Upper lobe of left lung (tissue), 6 donors: ENCODE measurements at regions not wholly inside any gene's neighbourhood (a gene's known extent, or its start where the extent isn't known, plus 50 kb on each side); places are given as distances from the start of the nearest gene placed in this dataset.

ENCODE experiments used
- ATAC-seq, 2 donors: fragments of 200-7000 bp; cut with Tn5 transposase; one replicate each; pipeline ENCODE4 v1.9.1; 2022; ENCODE audit warnings: mild to moderate bottlenecking in 2 of 2, moderate library complexity in 2 of 2; ENCODE audit not compliant: low FRiP score in 2 of 2
- DNase-seq, 2 donors: peaks; one replicate each; pipeline ENCODE4 v3.0.0-alpha.2; 2019 to 2020
- H3K27ac ChIP-seq, 4 donors: fragments of 200-600 bp; sonication (generic); one replicate each; pipeline ENCODE4 v1.5.1; 2016 to 2019
- H3K27me3 ChIP-seq, 4 donors: fragments of 200-600 bp; sonication (generic); one replicate each; pipeline ENCODE4 v1.5.1; 2017 to 2019
- H3K36me3 ChIP-seq, 4 donors: fragments of 200-600 bp; sonication (generic); one replicate each; pipeline ENCODE4 v1.5.1; 2016 to 2019
- H3K4me1 ChIP-seq, 4 donors: fragments of 200-600 bp; sonication (generic); one replicate each; pipeline ENCODE4 v1.5.1; 2018 to 2019
- H3K4me3 ChIP-seq, 4 donors: fragments of 200-600 bp; sonication (generic); one replicate each; pipeline ENCODE4 v1.5.1; 2017 to 2019; ENCODE audit warnings: mild to moderate bottlenecking in 2 of 4, moderate library complexity in 1 of 4
- H3K9me3 ChIP-seq, 4 donors: fragments of 200-600 bp; sonication (generic); one replicate each; pipeline ENCODE4 v1.5.1; 2018 to 2019
- EP300 ChIP-seq, 4 donors: sonication (generic); formaldehyde crosslinking; IDR thresholded peaks; one replicate each; pipeline ENCODE4 v1.5.1; 2017; ENCODE audit warnings: antibody characterized with exemption in 4 of 4, control low read depth in 2 of 4
- POLR2A ChIP-seq, 4 donors: fragments of 450-650 bp; IDR thresholded peaks; one replicate each; pipeline ENCODE4 v1.5.1; 2016 to 2017; ENCODE audit warnings: antibody characterized with exemption in 4 of 4, mild to moderate bottlenecking in 2 of 4
- POLR2AphosphoS5 ChIP-seq, 2 donors: sonication (generic); formaldehyde crosslinking; IDR thresholded peaks; one replicate each; pipeline ENCODE4 v1.5.1; 2017; ENCODE audit warnings: antibody characterized with exemption in 2 of 2
- WGBS, 2 donors: methylation state at CpG; one replicate each; pipeline ENCODE4 v1.1.5; 2017 to 2018; 5-methylcytosine and 5-hydroxymethylcytosine counted together
- TF ChIP-seq, protein P1 (sequence below), 6 experiments: fragments of 450-650 bp in 4 of 6; fragments of 200-600 bp in 2 of 6; sonication (generic) in 2 of 6; IDR thresholded peaks; one replicate each; pipeline ENCODE4 v1.5.1; 2016 to 2019; ENCODE audit warnings: antibody characterized with exemption in 6 of 6
- donor health status: DM: no; HTN: no; CAD: no; lungs with moderate emphysema.
- donor health status: DM: no; HTN: yes; CAD: no; lungs with severe emphysema.

DNA sequence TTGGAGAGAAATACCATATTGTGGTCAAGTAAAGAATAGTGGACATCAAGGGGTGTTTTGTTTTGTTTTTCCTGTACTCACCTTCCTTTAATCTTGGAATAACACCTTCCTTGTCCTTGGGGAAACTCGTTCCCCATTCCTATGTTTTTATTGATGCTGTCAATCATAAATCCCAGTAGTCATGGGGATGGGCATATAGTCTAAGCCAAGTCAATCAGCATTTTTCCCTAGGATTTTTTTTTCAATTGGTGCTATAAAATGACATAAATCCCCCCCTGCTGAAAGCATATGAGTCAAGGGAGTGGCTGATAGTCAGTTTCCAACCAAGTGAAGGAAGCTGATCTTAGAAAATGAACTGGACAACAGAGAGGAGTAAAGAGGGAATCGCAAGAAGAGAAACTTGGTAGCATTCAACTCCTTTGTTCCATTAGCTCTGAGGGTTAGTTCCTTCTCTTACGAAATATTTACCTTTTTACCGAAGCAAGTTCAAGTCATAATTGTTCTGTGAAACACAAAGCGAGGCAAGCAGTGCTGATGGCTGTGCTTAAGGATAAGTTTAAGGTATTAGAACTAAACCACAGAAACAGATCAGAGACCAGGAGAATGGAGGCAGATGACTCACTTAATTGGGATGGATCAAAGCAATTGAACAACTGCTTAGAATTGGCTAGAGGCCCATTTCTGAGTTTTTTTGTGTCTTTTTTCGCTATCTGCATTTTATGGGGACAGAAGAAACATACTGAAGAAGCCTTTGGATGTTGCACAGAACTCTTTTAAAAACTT, 218.6 kb downstream of the SEMA6A start:
- 89 to 92% methylated on average over 6 of the region's 6 CpGs for WGBS, 2 donors
- no peaks in the 10 kb centered on the region for H3K9me3 ChIP-seq

DNA sequence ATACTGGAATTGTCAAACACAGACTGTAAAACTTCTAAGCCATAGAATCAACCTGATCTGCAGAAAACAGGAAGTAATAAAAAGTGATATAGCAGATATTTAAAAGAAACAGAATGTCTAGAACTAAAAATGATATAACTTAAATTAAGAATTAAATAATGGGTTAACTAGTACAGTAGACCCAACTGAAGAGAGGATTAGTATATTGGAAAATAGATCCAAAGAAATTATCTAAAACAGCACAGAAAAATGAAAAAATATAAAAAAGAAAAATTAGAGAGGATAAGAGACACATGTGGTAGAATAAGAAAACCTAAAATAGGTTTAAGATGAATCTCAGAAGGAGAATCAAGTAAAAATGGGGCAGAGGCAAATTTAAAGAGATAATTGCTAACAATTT, 219.9 kb downstream of the SEMA6A start:
- ATAC-seq (no peak), DNase-seq (no peak)
- Histone ChIP-seq H3K4me3 (no peak overlapping the region), H3K36me3 (no peaks in the 10 kb centered on the region), H3K27me3 (no peaks in the 10 kb centered on the region), H3K27ac (no peak overlapping the region), H3K9me3 (no peaks in the 10 kb centered on the region), H3K4me1 (peaks cover 0 to 2% (median under 1%) of the 10 kb centered on the region in 4 donors)
- TF ChIP-seq, protein P1, sequence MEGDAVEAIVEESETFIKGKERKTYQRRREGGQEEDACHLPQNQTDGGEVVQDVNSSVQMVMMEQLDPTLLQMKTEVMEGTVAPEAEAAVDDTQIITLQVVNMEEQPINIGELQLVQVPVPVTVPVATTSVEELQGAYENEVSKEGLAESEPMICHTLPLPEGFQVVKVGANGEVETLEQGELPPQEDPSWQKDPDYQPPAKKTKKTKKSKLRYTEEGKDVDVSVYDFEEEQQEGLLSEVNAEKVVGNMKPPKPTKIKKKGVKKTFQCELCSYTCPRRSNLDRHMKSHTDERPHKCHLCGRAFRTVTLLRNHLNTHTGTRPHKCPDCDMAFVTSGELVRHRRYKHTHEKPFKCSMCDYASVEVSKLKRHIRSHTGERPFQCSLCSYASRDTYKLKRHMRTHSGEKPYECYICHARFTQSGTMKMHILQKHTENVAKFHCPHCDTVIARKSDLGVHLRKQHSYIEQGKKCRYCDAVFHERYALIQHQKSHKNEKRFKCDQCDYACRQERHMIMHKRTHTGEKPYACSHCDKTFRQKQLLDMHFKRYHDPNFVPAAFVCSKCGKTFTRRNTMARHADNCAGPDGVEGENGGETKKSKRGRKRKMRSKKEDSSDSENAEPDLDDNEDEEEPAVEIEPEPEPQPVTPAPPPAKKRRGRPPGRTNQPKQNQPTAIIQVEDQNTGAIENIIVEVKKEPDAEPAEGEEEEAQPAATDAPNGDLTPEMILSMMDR (IDR thresholded peaks at IDR 0.05) = no peak
- TF ChIP-seq POLR2A (IDR thresholded peaks at IDR 0.05) (no peak), POLR2AphosphoS5 (IDR thresholded peaks at IDR 0.05) (no peak), EP300 (IDR thresholded peaks at IDR 0.05) (no peak)

More for the DNA sequence above, 218.6 kb downstream of the SEMA6A start:
- H3K27me3 ChIP-seq = no peaks in the 10 kb centered on the region
- TF ChIP-seq POLR2A (IDR thresholded peaks at IDR 0.05) = no peak
- TF ChIP-seq POLR2AphosphoS5 (IDR thresholded peaks at IDR 0.05) = no peak
- no peak for TF ChIP-seq EP300 (IDR thresholded peaks at IDR 0.05)
- TF ChIP-seq, protein P1 (IDR thresholded peaks at IDR 0.05) = no peak
- DNase-seq (no peak), ATAC-seq (no peak)
- peaks cover 8 to 14% (median 10%) of the 10 kb centered on the region in 4 donors for H3K4me1 ChIP-seq
- H3K27ac ChIP-seq = no peak overlapping the region
- no peaks in the 10 kb centered on the region for H3K36me3 ChIP-seq
- no peak overlapping the region for H3K4me3 ChIP-seq

DNA sequence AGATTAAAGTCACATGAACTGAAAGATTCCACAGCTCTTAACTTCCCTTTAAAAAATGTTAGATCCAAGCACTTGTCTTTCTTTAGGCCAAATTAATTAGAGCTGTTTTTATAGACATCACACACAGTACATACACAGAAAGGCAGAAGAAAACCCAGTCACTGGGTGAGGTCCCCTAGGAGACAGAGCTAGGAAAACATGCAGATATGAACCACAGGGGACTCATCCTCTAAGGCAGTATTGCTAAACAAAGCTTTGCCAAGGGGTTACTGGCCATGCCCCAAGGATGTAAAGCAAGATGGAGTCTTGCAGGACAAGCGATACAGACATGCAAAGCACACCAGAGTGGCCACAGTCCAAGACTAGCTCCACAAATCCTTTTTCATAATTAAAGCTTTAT, 227.0 kb downstream of the SEMA6A start:
- DNase-seq (no peak), ATAC-seq (no peak)
- Histone ChIP-seq H3K9me3 (peaks cover 0 to 13% (median 8%) of the 10 kb centered on the region in 4 donors), H3K36me3 (no peaks in the 10 kb centered on the region), H3K4me1 (peaks cover 0 to 5% (median 0%) of the 10 kb centered on the region in 4 donors), H3K27ac (no peak overlapping the region), H3K4me3 (no peak overlapping the region), H3K27me3 (no peaks in the 10 kb centered on the region)
- TF ChIP-seq, protein P1 (IDR thresholded peaks at IDR 0.05) = no peak
- no peak for TF ChIP-seq EP300 (IDR thresholded peaks at IDR 0.05)
- TF ChIP-seq POLR2AphosphoS5 (IDR thresholded peaks at IDR 0.05) = no peak
- no peak for TF ChIP-seq POLR2A (IDR thresholded peaks at IDR 0.05)
- WGBS, 2 donors = 80 to 100% methylated on average over 1 of the region's 1 CpG

DNA sequence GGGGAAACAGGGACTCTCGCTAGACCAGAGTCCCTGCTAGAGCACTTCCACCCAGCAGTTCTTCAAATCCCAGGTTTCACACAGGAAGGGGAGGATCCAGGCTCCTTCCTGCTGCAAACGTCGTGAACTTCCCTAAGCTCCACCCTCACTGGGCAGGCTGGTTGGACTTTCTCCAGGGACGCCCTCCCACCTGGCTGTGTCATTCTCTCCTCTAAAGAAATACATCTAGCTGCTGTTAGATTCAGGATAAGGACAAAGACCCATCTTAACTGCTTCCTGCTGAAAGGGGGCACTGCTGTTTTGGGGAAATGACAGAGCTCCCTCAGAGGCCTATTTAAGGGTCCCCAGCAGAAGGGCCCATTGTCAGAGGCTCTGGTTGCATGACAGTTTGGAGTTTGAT, 230.7 kb downstream of the SEMA6A start:
- no peaks in the 10 kb centered on the region for H3K36me3 ChIP-seq
- DNase-seq (no peak), ATAC-seq (no peak)
- TF ChIP-seq POLR2A (IDR thresholded peaks at IDR 0.05) (no peak), POLR2AphosphoS5 (IDR thresholded peaks at IDR 0.05) (no peak), EP300 (IDR thresholded peaks at IDR 0.05) (no peak)
- TF ChIP-seq, protein P1 (IDR thresholded peaks at IDR 0.05) = no peak
- 51 to 63% methylated on average over 4 of the region's 4 CpGs for WGBS, 2 donors
- no peak overlapping the region for H3K27ac ChIP-seq
- peaks cover 0 to 5% (median 0%) of the 10 kb centered on the region in 4 donors for H3K4me1 ChIP-seq
- peaks cover 0 to 13% (median 8%) of the 10 kb centered on the region in 4 donors for H3K9me3 ChIP-seq
- H3K27me3 ChIP-seq = no peaks in the 10 kb centered on the region
- no peak overlapping the region for H3K4me3 ChIP-seq
